ENCODE measurements at regions not wholly inside any gene's neighbourhood (a gene's known extent, or its start where the extent isn't known, plus 50 kb on each side); places are given as distances from the start of the nearest gene placed in this dataset.

GRCh38 chr18:69233465-69234054 lies 167.1 kb upstream of the DOK6 start:
- TF ChIP-seq CTCF (conservative IDR thresholded peaks at IDR 0.05) = no peak
- no peak for TF ChIP-seq EZH2 (IDR thresholded peaks at IDR 0.05; ENCODE audit: low read depth)
